K562 (cell line): ENCODE measurements at regions not wholly inside any gene's neighbourhood (a gene's known extent, or its start where the extent isn't known, plus 50 kb on each side); places are given as distances from the start of the nearest gene placed in this dataset.

Experiments used
- ATAC-seq: fragments of 200-7000 bp; cut with Tn5 transposase; 3 replicates; pipeline ENCODE4 v1.9.1; 2020; ENCODE audit warnings: moderate library complexity
- BruUV-seq: library from RNA; stranded (reverse); fragments of 400-500 nt; replicated peaks from 2 replicates; lab custom pipeline; 2021; lab: Mats Ljungman, UMichigan
- CTCF ChIA-PET: fragments of 300-600 bp; formaldehyde crosslinking; extraction: SDS; loops from one replicate; lab custom pipeline; 2021; ENCODE audit warnings: low intra/inter-chr PET ratio; lab: Yijun Ruan, JAX
- POLR2A ChIA-PET: fragments of 300-600, 350-650 bp; sonication (Branson Sonifier 250); formaldehyde crosslinking; extraction: SDS; loops from one replicate; lab custom pipeline; 2021; ENCODE audit warnings: antibody characterized with exemption, inconsistent platforms; lab: Yijun Ruan, JAX
- DNase-seq, 4 experiments: peaks; one replicate each; pipeline versions ENCODE4 v3.0.0 to v3.0.0-alpha.2; 2011 to 2018; ENCODE audit warnings: low spot score in 3 of 4, mixed read lengths in 3 of 4; ENCODE audit errors: extremely low read depth in 1 of 4
- FAIRE-seq: peaks from 2 replicates; lab custom pipeline; 2011; peaks lifted over from hg19 to GRCh38; lab: Jason Lieb, UNC
- H2AFZ ChIP-seq: 2 replicates; pipeline ENCODE4 v1.6.0; 2011; ENCODE audit warnings: low read depth, low read length, control low read depth, inconsistent platforms
- H3K27ac ChIP-seq: fragments of 200-600 bp; 3 replicates; pipeline ENCODE4 v1.8.0; 2011; ENCODE audit warnings: low read depth, mild to moderate bottlenecking, control low read depth, inconsistent platforms, low read length, moderate library complexity, mixed read lengths; ENCODE audit errors: extremely low read depth
- H3K27me3 ChIP-seq, 2 experiments: fragments of 300-600 bp in 1 of 2; 2 replicates in 1 of 2; 3 replicates in 1 of 2; pipeline versions ENCODE4 v1.6.0 to v1.8.0; 2011; ENCODE audit warnings: inconsistent platforms in 2 of 2, low read length in 2 of 2, mild to moderate bottlenecking in 1 of 2, mixed read lengths in 1 of 2, moderate library complexity in 1 of 2; ENCODE audit not compliant: control insufficient read depth in 2 of 2, insufficient read depth in 2 of 2
- H3K36me3 ChIP-seq: fragments of 300-600 bp; 3 replicates; pipeline ENCODE4 v1.8.0; 2011; ENCODE audit warnings: mild to moderate bottlenecking, low read length, inconsistent platforms; ENCODE audit not compliant: control insufficient read depth, insufficient read depth
- H3K4me1 ChIP-seq, 2 experiments: fragments of 200-600 bp in 1 of 2; replicated peaks in 1 of 2; 2 replicates in 1 of 2; 3 replicates in 1 of 2; pipeline versions ENCODE4 v1.5.1 to v1.8.0; 2011; ENCODE audit warnings: inconsistent platforms in 2 of 2, low read length in 2 of 2, mild to moderate bottlenecking in 1 of 2, mixed read lengths in 1 of 2, moderate library complexity in 1 of 2; ENCODE audit not compliant: control insufficient read depth in 2 of 2, insufficient read depth in 2 of 2
- H3K4me2 ChIP-seq: 2 replicates; pipeline ENCODE4 v1.6.1; 2011; ENCODE audit warnings: low read length, control low read depth, inconsistent platforms, mixed read lengths; ENCODE audit not compliant: insufficient read depth
- H3K4me3 ChIP-seq: fragments of 200-600 bp; sonication (generic), shearing (Covaris generic); 2 replicates; pipeline ENCODE4 v1.5.1; 2016; ENCODE audit warnings: control low read depth, inconsistent platforms
- H3K79me2 ChIP-seq: fragments of 200-600 bp; 3 replicates; pipeline ENCODE4 v1.8.0; 2011; ENCODE audit warnings: low read length, inconsistent platforms; ENCODE audit not compliant: control insufficient read depth, insufficient read depth
- H3K9ac ChIP-seq, 2 experiments: 2 replicates each; pipeline versions ENCODE4 v1.6.0 to v1.6.1; 2011; ENCODE audit warnings: low read depth in 2 of 2, low read length in 2 of 2, control low read depth in 1 of 2, inconsistent platforms in 1 of 2, mild to moderate bottlenecking in 1 of 2, mixed read lengths in 1 of 2; ENCODE audit not compliant: insufficient read depth in 1 of 2
- H3K9me1 ChIP-seq: one replicate; pipeline ENCODE4 v1.6.0; 2011; ENCODE audit warnings: inconsistent platforms, mild to moderate bottlenecking, low read length, moderate library complexity; ENCODE audit not compliant: control insufficient read depth, insufficient read depth
- H3K9me3 ChIP-seq: replicated peaks from 2 replicates; pipeline ENCODE4 v1.5.1; 2011; ENCODE audit warnings: low read depth, low read length, inconsistent platforms; ENCODE audit not compliant: control insufficient read depth, insufficient read depth
- H4K20me1 ChIP-seq: replicated peaks from 2 replicates; pipeline ENCODE4 v1.6.1; 2011; ENCODE audit warnings: low read length, inconsistent platforms, mixed read lengths; ENCODE audit not compliant: control insufficient read depth, insufficient read depth
- ASH1L ChIP-seq: fragments of 450-650 bp; IDR thresholded peaks from 2 replicates; pipeline ENCODE4 v1.6.1; 2018; ENCODE audit warnings: borderline replicate concordance, mild to moderate bottlenecking, low read depth; ENCODE audit not compliant: partially characterized antibody
- CCAR2 ChIP-seq: fragments of 200-400 bp; formaldehyde crosslinking; IDR thresholded peaks from 2 replicates; pipeline ENCODE4 v1.6.1; 2017; ENCODE audit warnings: mild to moderate bottlenecking, low read depth, low read length
- CTBP1 ChIP-seq: fragments of 450-650 bp; IDR thresholded peaks from 2 replicates; pipeline ENCODE4 v1.6.1; 2016; ENCODE audit warnings: borderline replicate concordance
- KDM1A ChIP-seq, 2 experiments: fragments of 450-650 bp; IDR thresholded peaks; 2 replicates each; pipeline ENCODE4 v1.6.1; 2016; ENCODE audit warnings: mild to moderate bottlenecking in 2 of 2
- KDM5B ChIP-seq: fragments of 200-600 bp; sonication (generic); IDR thresholded peaks from 2 replicates; pipeline ENCODE4 v1.6.1; 2012; ENCODE audit warnings: low read depth, mild to moderate bottlenecking, moderate library complexity, low read length, control low read depth, inconsistent platforms; ENCODE audit not compliant: insufficient replicate concordance
- MEF2A ChIP-seq: IDR thresholded peaks from 2 replicates; pipeline ENCODE4 v1.6.1; 2011; ENCODE audit warnings: low read depth, mild to moderate bottlenecking, low read length, moderate library complexity; ENCODE audit not compliant: control insufficient read depth
- RBM34 ChIP-seq: fragments of 200-400 bp; formaldehyde crosslinking; IDR thresholded peaks from 2 replicates; pipeline ENCODE4 v1.6.1; 2018; ENCODE audit warnings: low read length, borderline replicate concordance; ENCODE audit not compliant: insufficient read depth
- WGBS: fragments of 100-300 bp; shearing (Covaris generic); methylation state at CpG from one replicate; pipeline ENCODE4 v1.1.6; 2016; ENCODE audit warnings: low coverage, mixed read lengths; ENCODE audit not compliant: insufficient coverage; ENCODE audit errors: missing lambda C conversion rate; 5-methylcytosine and 5-hydroxymethylcytosine counted together
- in situ Hi-C: fragments of 300-500 bp; cut with MboI; formaldehyde crosslinking; loops from 4 replicates; pipeline ENCODE4 v1.15.0; 2018; ENCODE audit warnings: inconsistent platforms, mixed read lengths
- intact Hi-C: fragments of 100-400 bp; cut with micrococcal nuclease; formaldehyde crosslinking; loops from 2 replicates; pipeline ENCODE4 v1.14.2; 2022

GRCh38 chr13:112012705-112013085 is 54.3 kb upstream of the SOX1 start:
- POLR2A ChIA-PET: no interaction called here
- CTCF ChIA-PET: no interaction called here
- in situ Hi-C loops: no loop called here

DNA sequence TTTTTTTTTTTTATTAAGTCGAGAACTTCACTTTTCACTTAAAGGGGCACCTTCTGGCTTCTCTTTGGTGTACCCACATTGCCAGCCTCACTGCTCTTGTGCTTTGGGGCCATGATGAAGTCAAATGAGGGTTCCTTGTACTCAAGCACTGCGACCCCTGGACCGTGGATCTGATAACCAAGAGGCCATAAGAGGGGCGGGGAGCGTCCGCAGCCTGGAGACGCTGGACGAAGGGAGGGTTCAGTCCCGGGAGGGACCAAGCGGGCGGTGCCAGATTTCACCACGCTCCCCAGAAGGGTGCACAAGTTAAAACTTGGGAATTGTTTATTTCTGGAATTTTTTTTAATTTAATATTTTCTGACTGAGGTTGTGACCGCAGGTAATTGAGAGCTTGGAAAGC is 53.3 kb upstream of the SOX1 start:
- no TSS peak for BruUV-seq
- no peak overlapping the region for H2AFZ ChIP-seq
- H3K27ac ChIP-seq: no peak overlapping the region
- no peaks in the 10 kb centered on the region for H3K9me3 ChIP-seq
- WGBS: under 1% methylated on average over 10 of the region's 13 CpGs
- H3K9me1 ChIP-seq: no peaks in the 10 kb centered on the region
- H4K20me1 ChIP-seq: no peaks in the 10 kb centered on the region
- H3K27me3 ChIP-seq: peaks cover 0 to 9% of the 10 kb centered on the region in 2 experiments; a peak in 1 of 5 replicates
- no peak overlapping the region for H3K9ac ChIP-seq
- no peaks in the 10 kb centered on the region for H3K4me1 ChIP-seq
- H3K4me3 ChIP-seq: no peak overlapping the region
- CTCF ChIA-PET: no interaction called here
- no peak for ATAC-seq
- intact Hi-C loops (no loop called here), in situ Hi-C loops (no loop called here)
- no peak for FAIRE-seq
- H3K79me2 ChIP-seq: no peaks in the 10 kb centered on the region
- H3K4me2 ChIP-seq: no peak overlapping the region
- H3K36me3 ChIP-seq: no peaks in the 10 kb centered on the region
- no peak for TF ChIP-seq RBM34
- DNase-seq: no peak
- POLR2A ChIA-PET: no interaction called here

More at GRCh38 chr13:112012705-112013085, 54.3 kb upstream of the SOX1 start:
- Histone ChIP-seq H3K9me3 (no peaks in the 10 kb centered on the region), H3K9me1 (no peaks in the 10 kb centered on the region), H3K79me2 (no peaks in the 10 kb centered on the region), H3K4me2 (no peak overlapping the region), H2AFZ (no peak overlapping the region), H3K4me3 (no peak overlapping the region), H3K4me1 (no peaks in the 10 kb centered on the region), H4K20me1 (no peaks in the 10 kb centered on the region), H3K36me3 (no peaks in the 10 kb centered on the region), H3K9ac (no peak overlapping the region), H3K27ac (no peak overlapping the region), H3K27me3 (peaks cover 0 to 9% of the 10 kb centered on the region in 2 experiments; a peak in 1 of 5 replicates)
- 0% methylated on average over 8 of the region's 11 CpGs for WGBS
- intact Hi-C loops: no loop called here
- DNase-seq (no peak), FAIRE-seq (no peak), ATAC-seq (no peak)
- TF ChIP-seq MEF2A (no peak), KDM5B (no peak), RBM34 (no peak), ASH1L (no peak), KDM1A (IDR thresholded peaks at IDR 0.05) (no peak), CTBP1 (no peak), CCAR2 (no peak)
- BruUV-seq: no TSS peak
